ENCODE measurements at regions not wholly inside any gene's neighbourhood (a gene's known extent, or its start where the extent isn't known, plus 50 kb on each side); places are given as distances from the start of the nearest gene placed in this dataset.

DNA sequence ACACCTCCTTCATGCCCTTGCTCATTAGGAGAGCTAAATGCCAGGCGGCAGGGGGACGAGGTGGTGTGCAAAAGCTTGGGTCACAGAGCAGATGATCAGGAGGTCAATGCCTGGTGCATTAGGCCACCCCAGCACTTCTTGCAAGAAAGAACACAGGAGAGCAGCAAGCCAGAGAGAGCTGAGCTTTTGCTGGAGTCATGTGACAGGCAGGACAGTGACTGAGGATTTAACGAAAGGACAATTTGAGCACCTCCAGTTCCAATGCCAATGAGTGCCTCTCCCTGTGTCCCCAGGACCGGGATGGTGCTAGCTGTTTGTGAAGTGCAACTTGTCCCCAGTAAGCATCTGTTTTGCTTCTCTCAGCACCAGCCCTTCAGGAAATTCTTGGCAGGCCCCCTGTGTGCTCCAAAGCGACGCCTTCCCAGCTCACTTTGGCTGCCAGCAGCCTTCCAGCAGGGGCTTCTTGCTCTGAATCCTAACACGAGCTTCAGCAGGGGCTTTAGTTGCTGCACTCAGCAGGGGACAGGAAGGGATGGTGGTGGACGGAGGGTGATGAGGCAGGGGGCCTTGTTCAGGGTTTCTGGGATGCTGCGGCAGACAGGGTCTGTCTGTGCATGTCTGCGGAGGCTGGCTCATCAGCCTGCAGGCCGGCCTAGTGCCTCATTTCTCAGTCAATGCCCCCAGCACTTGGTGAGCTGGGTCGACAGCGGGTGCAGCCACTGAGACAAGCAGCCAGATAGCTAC, 368.1 kb downstream of the RPS24 start:
- H3K4me3 ChIP-seq (ENCODE audit: low read depth, low read length) = no peak overlapping the region
- TF ChIP-seq, protein P1, sequence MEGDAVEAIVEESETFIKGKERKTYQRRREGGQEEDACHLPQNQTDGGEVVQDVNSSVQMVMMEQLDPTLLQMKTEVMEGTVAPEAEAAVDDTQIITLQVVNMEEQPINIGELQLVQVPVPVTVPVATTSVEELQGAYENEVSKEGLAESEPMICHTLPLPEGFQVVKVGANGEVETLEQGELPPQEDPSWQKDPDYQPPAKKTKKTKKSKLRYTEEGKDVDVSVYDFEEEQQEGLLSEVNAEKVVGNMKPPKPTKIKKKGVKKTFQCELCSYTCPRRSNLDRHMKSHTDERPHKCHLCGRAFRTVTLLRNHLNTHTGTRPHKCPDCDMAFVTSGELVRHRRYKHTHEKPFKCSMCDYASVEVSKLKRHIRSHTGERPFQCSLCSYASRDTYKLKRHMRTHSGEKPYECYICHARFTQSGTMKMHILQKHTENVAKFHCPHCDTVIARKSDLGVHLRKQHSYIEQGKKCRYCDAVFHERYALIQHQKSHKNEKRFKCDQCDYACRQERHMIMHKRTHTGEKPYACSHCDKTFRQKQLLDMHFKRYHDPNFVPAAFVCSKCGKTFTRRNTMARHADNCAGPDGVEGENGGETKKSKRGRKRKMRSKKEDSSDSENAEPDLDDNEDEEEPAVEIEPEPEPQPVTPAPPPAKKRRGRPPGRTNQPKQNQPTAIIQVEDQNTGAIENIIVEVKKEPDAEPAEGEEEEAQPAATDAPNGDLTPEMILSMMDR (conservative IDR thresholded peaks at IDR 0.05; ENCODE audit: low read depth, low read length) = no peak
- no peak for DNase-seq (ENCODE audit: low read depth)

DNA sequence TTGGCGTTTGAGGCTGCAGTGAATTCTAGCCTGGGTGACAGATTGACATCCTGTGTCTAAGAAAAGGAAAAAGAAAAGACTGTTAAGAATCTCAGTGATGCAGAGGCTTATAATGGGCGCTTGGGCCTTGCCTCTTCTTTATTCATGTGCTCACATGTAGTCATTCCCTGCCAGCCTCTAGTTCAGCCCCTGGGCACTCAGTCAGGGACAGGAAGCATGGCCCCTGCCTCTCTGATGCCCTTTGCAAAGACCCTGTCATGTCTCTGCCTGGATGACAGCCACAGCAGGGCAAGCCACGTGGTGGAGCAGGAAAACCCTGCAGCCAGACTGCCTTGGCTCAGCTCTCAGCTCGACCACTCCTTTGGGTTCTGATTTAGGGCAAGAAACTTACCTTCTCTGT, 368.9 kb downstream of the RPS24 start:
- no peak for DNase-seq (ENCODE audit: low read depth)
- TF ChIP-seq, protein P1 (conservative IDR thresholded peaks at IDR 0.05; ENCODE audit: low read depth, low read length) = no peak
- H3K4me3 ChIP-seq (ENCODE audit: low read depth, low read length) = no peak overlapping the region

DNA sequence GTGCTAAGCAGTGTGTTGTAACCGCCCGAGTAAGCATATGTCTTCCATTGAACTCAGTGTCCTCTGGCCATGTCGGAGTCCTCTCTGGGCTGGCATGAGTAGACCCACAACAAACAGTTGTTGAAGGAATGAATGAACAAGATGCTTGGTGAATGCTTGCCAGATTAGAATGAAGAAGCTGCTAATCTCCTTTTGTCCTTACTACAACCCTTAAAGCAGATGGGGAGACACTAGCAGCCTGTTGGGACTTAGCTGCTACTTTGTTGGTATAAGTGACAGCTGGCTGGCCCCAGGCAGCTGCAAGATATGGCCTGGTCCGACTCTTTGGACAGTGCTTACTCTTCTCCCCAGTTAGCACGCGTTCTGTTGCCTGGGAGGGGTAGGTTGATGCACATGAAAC, 370.1 kb downstream of the RPS24 start:
- DNase-seq (ENCODE audit: low read depth) = no peak
- TF ChIP-seq, protein P1 (conservative IDR thresholded peaks at IDR 0.05; ENCODE audit: low read depth, low read length) = no peak
- H3K4me3 ChIP-seq (ENCODE audit: low read depth, low read length) = no peak overlapping the region

DNA sequence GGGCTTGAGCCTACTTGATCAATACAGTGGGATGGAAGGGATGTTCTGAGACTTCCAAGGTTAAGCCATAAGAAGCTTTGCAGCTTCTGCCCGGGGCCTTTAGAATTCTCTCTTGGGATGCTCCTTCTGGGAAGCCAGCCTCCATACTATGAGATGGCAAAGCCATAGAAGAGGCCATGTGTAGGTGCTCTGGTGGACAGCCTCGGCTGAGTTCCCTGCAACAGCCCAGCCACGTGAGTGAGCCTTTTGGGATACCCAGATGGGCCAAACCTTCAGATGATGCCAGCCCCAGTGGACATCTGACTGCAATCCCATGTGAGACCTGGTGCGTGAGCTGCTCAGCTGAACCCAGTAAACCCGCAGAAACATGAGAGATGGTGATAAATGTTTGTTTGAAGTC, 370.6 kb downstream of the RPS24 start:
- TF ChIP-seq, protein P1 (conservative IDR thresholded peaks at IDR 0.05; ENCODE audit: low read depth, low read length) = no peak
- no peak for DNase-seq (ENCODE audit: low read depth)

DNA sequence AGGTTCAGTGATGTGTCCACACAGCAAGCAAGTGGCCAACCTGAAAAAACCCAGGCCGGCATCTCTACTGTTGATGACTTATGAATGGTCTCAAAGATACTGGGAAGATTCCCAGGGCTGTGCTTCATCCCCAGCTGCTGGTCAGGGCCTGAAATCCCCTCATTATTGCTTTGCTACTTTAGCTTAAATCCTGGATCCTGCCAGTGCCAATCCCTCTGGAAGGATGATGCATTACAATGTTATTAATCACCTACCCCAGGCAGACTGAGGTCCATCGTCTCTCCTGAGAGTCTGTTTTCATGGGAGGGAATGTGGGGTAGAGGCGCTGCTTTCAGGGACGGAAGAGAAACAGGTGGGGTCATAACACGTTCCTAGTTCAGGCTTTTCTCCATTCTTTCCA, 371.6 kb downstream of the RPS24 start:
- no peak for DNase-seq (ENCODE audit: low read depth)
- TF ChIP-seq, protein P1 (conservative IDR thresholded peaks at IDR 0.05; ENCODE audit: low read depth, low read length) = no peak
- H3K4me3 ChIP-seq (ENCODE audit: low read depth, low read length) = no peak overlapping the region

More for the DNA sequence above, 370.6 kb downstream of the RPS24 start:
- no peak overlapping the region for H3K4me3 ChIP-seq (ENCODE audit: low read depth, low read length)

DNA sequence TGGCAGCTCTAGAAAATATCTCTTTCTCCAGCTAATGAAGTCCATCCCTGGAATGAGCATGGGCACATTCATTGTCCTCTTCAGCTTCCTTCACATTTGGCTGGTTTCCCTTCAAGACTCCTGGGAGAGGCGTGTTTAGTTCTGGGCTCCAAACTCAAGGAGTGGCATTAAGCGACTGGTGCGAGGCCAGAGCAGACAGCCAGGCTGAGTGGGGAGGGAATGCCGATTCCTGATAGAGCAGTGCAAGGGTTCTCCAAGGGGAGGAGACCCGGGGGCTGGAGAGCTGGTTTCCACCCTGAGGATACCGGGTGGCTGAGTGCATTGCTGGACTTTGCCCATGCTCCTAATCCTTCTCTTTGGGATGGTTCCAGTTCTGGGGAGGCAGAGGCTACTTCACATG, 372.1 kb downstream of the RPS24 start:
- TF ChIP-seq, protein P1 (conservative IDR thresholded peaks at IDR 0.05; ENCODE audit: low read depth, low read length) = no peak
- no peak for DNase-seq (ENCODE audit: low read depth)
- H3K4me3 ChIP-seq (ENCODE audit: low read depth, low read length) = no peak overlapping the region

DNA sequence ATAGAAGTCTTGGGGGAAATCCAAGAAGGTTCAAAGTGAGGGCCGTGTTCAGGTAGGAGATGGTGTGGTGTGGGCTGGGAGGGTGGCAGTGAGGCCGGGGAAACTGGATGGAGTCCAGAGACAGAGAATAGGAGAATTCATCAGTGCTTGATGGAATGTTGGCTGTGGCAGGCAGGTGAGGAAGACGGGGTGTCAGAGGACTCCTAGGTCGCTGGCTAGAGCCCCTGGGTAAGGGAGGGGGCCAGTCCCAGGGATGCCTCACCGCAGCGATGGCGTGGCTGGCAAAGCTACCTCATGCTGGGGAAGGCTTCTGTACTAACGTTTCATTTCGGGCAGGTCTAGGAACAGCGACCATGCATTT, 373.0 kb downstream of the RPS24 start:
- H3K4me3 ChIP-seq (ENCODE audit: low read depth, low read length) = no peak overlapping the region
- TF ChIP-seq, protein P1 (conservative IDR thresholded peaks at IDR 0.05; ENCODE audit: low read depth, low read length) = no peak
- no peak for DNase-seq (ENCODE audit: low read depth)

Data from epithelial cell of proximal tubule (primary cell).